A673 (cell line): ENCODE measurements at regions not wholly inside any gene's neighbourhood (a gene's known extent, or its start where the extent isn't known, plus 50 kb on each side); places are given as distances from the start of the nearest gene placed in this dataset.
A peak's percentile ranks its signal among the peaks of the same experiment; 100 is the strongest.

Source experiments
- BruUV-seq: library from RNA; stranded (reverse); fragments of 400-500 nt; replicated peaks from 2 replicates; lab custom pipeline; 2021; lab: Mats Ljungman, UMichigan
- CTCF ChIA-PET: fragments of 300-600 bp; sonication (Branson Sonifier 250); formaldehyde crosslinking; loops from one replicate; lab custom pipeline; 2022; ENCODE audit warnings: antibody characterized with exemption; lab: Charles Lee
- POLR2A ChIA-PET: fragments of 300-600 bp; sonication (Branson Sonifier 250); formaldehyde crosslinking; loops from one replicate; lab custom pipeline; 2022; ENCODE audit warnings: antibody characterized with exemption; ENCODE audit not compliant: low non-redundant PET; lab: Charles Lee
- DNase-seq: peaks from one replicate; pipeline ENCODE4 v3.0.0-alpha.2; 2015; ENCODE audit warnings: low spot score
- H3K27ac ChIP-seq: fragments of 200-600 bp; sonication (generic); 2 replicates; pipeline ENCODE4 v1.5.1; 2016; ENCODE audit warnings: mixed run types, low read depth, mild to moderate bottlenecking, mixed read lengths, antibody characterized with exemption, low read length; ENCODE audit not compliant: poor library complexity, severe bottlenecking
- H3K27me3 ChIP-seq: fragments of 200-600 bp; sonication (generic); replicated peaks from 2 replicates; pipeline ENCODE4 v1.6.1; 2017; ENCODE audit warnings: mixed run types, low read depth, mild to moderate bottlenecking, mixed read lengths, antibody characterized with exemption, low read length; ENCODE audit not compliant: insufficient read depth, poor library complexity
- H3K36me3 ChIP-seq: fragments of 200-600 bp; sonication (generic); 2 replicates; pipeline ENCODE4 v1.6.1; 2016; ENCODE audit warnings: mixed run types, mild to moderate bottlenecking, mixed read lengths, antibody characterized with exemption, low read length; ENCODE audit not compliant: insufficient read depth, poor library complexity, severe bottlenecking
- H3K4me1 ChIP-seq: fragments of 200-600 bp; sonication (generic); 2 replicates; pipeline ENCODE4 v1.6.1; 2017; ENCODE audit warnings: mixed run types, mild to moderate bottlenecking, mixed read lengths, antibody characterized with exemption, low read length; ENCODE audit not compliant: insufficient read depth, poor library complexity, severe bottlenecking
- H3K4me3 ChIP-seq: fragments of 200-600 bp; sonication (generic); 2 replicates; pipeline ENCODE4 v1.5.1; 2016; ENCODE audit warnings: low read depth, mixed run types, mild to moderate bottlenecking, mixed read lengths, low read length; ENCODE audit not compliant: poor library complexity, severe bottlenecking
- H3K9me3 ChIP-seq: fragments of 200-600 bp; sonication (generic); 2 replicates; pipeline ENCODE4 v1.6.1; 2016; ENCODE audit warnings: mixed run types, low read depth, mild to moderate bottlenecking, mixed read lengths, antibody characterized with exemption, low read length; ENCODE audit not compliant: poor library complexity, severe bottlenecking
- CTCF ChIP-seq: fragments of 300-800, 200-600 bp; sonication (generic); conservative IDR thresholded peaks from 2 replicates; pipeline ENCODE4 v1.5.1; 2017; ENCODE audit warnings: low read depth, mild to moderate bottlenecking, antibody characterized with exemption, low read length, moderate library complexity, mixed read lengths
- EZH2 ChIP-seq: fragments of 200-600 bp; sonication (generic); IDR thresholded peaks from 2 replicates; pipeline ENCODE4 v1.6.1; 2017; ENCODE audit warnings: borderline replicate concordance, low read depth, mild to moderate bottlenecking, mixed read lengths, antibody characterized with exemption, low read length; ENCODE audit not compliant: poor library complexity, severe bottlenecking
- intact Hi-C: fragments of 100-400 bp; cut with micrococcal nuclease; formaldehyde crosslinking; loops from one replicate; pipeline ENCODE4 v1.10.0; 2022; ENCODE audit not compliant: unreplicated experiment

DNA sequence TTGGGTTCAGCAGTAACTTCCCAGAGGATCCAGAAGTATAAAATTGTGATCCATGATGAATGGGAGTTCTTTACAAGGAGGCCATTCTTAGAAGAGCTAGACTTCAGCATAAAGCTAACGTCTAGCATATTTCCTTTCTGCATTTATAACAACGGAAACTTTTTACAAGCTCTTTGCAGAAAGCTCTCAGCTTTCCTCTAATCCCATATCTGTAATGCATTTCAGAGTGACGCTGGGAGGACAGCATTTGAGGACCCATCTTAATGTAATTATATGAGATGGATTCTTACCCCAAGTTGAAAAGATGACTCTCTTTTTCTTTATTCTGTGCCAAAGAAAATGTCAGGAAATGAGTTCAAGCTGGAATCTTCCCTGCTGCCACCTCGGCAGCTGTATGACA is 132.0 kb upstream of the CACHD1 start:
- no peaks in the 10 kb centered on the region for H3K27me3 ChIP-seq
- H3K4me1 ChIP-seq: peaks cover 36% of the 10 kb centered on the region
- ChIA-PET CTCF (no interaction called here), POLR2A (interaction anchor here (0.7 to 0.9 kb wide), 2 partner anchors 24 to 300 kb away, joined by 3 to 4 read pairs; no protein-coding TSS in a partner anchor)
- no peaks in the 10 kb centered on the region for H3K9me3 ChIP-seq
- intact Hi-C loops: no loop called here
- H3K36me3 ChIP-seq: no peaks in the 10 kb centered on the region
- H3K27ac ChIP-seq: peak overlapping the region; percentile 94
- no TSS peak for BruUV-seq
- TF ChIP-seq EZH2 (no peak), CTCF (no peak)
- no peak overlapping the region for H3K4me3 ChIP-seq
- peak; percentile 89 for DNase-seq

DNA sequence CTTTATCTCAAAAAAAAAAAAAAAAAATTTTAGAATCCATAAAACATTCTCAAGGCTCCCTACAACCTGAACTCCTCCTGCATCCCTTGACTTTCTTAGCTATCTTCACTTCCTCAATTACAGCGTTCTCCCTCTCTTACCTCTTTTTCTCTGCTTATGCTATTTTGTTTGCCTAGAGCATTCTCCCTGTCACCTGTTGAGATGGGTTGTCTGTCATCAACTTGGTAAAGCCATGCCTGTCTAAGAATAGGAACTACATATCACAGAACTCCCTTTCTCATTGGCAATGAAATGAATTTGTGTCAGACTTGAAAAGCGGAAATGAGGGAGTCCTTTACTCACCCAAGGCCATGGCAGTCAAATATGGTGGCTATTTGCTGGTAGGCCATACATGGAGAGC is 129.6 kb upstream of the CACHD1 start:
- intact Hi-C loops: no loop called here
- no peaks in the 10 kb centered on the region for H3K36me3 ChIP-seq
- H3K4me3 ChIP-seq: no peak overlapping the region
- no TSS peak for BruUV-seq
- H3K4me1 ChIP-seq: peaks cover 54% of the 10 kb centered on the region
- H3K27ac ChIP-seq: no peak overlapping the region
- no peak for DNase-seq
- H3K27me3 ChIP-seq: no peaks in the 10 kb centered on the region
- CTCF ChIA-PET: no interaction called here
- POLR2A ChIA-PET: no interaction called here
- H3K9me3 ChIP-seq: no peaks in the 10 kb centered on the region
- TF ChIP-seq CTCF: no peak

DNA sequence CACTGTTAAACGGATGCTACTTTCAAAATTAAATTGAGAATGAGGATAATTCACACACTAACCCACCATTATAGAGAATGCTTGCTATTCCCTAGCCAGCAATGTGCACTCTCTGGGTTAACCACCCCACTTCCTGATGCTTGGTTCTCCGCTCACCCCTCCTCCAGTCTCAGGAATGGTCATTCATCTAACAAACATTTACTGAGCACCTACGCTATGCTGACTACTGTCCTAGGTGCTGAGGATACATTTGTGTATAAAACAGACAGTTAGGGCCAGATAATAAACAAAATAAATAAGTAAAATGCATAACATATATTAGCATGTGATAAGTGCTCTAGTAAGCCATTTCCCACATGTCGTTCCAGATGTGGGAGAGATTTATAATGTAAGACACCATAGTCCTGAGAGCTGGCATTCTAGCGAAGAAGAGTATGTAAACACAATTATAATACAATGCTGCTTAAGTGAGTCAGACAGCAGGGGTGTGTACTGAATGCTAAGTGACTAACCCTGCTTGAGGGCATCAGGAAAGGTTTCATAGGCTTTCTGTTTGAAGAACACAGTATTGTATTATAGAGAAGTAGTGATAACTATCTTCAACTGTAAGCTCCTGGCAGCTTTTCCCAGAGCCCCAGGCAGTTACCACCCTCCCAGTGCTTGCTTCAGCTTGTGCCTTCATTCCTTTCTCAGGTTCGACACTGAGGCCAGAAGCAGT is 126.7 kb upstream of the CACHD1 start:
- H3K9me3 ChIP-seq: no peaks in the 10 kb centered on the region
- DNase-seq: peak; percentile 80
- no TSS peak for BruUV-seq

More for the DNA sequence above, 126.7 kb upstream of the CACHD1 start:
- no peak for TF ChIP-seq CTCF
- ChIA-PET CTCF (no interaction called here), POLR2A (no interaction called here)
- H3K27me3 ChIP-seq: no peaks in the 10 kb centered on the region
- intact Hi-C loops: no loop called here
- H3K27ac ChIP-seq: peak overlapping the region; percentile 24
- H3K36me3 ChIP-seq: no peaks in the 10 kb centered on the region
- no peak overlapping the region for H3K4me3 ChIP-seq
- H3K4me1 ChIP-seq: peaks cover 38% of the 10 kb centered on the region
